ENCODE measurements at regions not wholly inside any gene's neighbourhood (a gene's known extent, or its start where the extent isn't known, plus 50 kb on each side); places are given as distances from the start of the nearest gene placed in this dataset.
"Not testable (repeated sequence)": the region's sequence is repeated elsewhere in the genome, so short reads cannot be mapped to it uniquely, and the experiment has no call there.

GRCh38 chr11:92618020-92618419 is 351.4 kb upstream of the MTNR1B start:
- H3K9me3 ChIP-seq (ENCODE audit: control insufficient read depth in 2 of 3, low read length in 3 of 3); H3K4me1 Mint-ChIP-seq; POLR2A ChIA-PET: not testable (repeated sequence)

GRCh38 chr11:92623055-92623454 is 346.4 kb upstream of the MTNR1B start:
- Histone ChIP-seq H3K4me1 (ENCODE audit: control insufficient read depth in 2 of 2, insufficient read depth in 2 of 2, low read length in 2 of 2) (no peaks in the 10 kb centered on the region), H3K27me3 (ENCODE audit: control insufficient read depth in 2 of 2, insufficient read depth in 2 of 2, low read length in 2 of 2) (no peaks in the 10 kb centered on the region), H3K36me3 (ENCODE audit: control insufficient read depth in 2 of 3, insufficient read depth in 3 of 3, low read length in 3 of 3) (no peaks in the 10 kb centered on the region), H3K27ac (ENCODE audit: low read depth, low read length) (no peak overlapping the region), H3K4me3 (ENCODE audit: low read length) (no peak overlapping the region), H3K9me3 (ENCODE audit: control insufficient read depth in 2 of 3, low read length in 3 of 3) (no peaks in the 10 kb centered on the region)
- no peak overlapping the region for H3K4me3 Mint-ChIP-seq
- intact Hi-C loops (cut with micrococcal nuclease), result no loop called here
- POLR2A ChIA-PET, result no interaction called here
- no peak for DNase-seq
- peaks cover 0 to 23% (median 3%) of the 10 kb centered on the region in 11 donors for H3K9me3 Mint-ChIP-seq
- CTCF ChIA-PET, result no interaction called here
- no peaks in the 10 kb centered on the region for H3K36me3 Mint-ChIP-seq
- no peaks in the 10 kb centered on the region for H3K27me3 Mint-ChIP-seq
- H3K27ac Mint-ChIP-seq, result no peak overlapping the region
- no peaks in the 10 kb centered on the region for H3K4me1 Mint-ChIP-seq
- ATAC-seq, result no peak

More at GRCh38 chr11:92618020-92618419, 351.4 kb upstream of the MTNR1B start:
- ATAC-seq; H3K27me3 ChIP-seq (ENCODE audit: control insufficient read depth in 2 of 2, insufficient read depth in 2 of 2, low read length in 2 of 2); DNase-seq; intact Hi-C loops (cut with micrococcal nuclease); H3K27me3 Mint-ChIP-seq; H3K4me3 ChIP-seq (ENCODE audit: low read length); H3K4me1 ChIP-seq (ENCODE audit: control insufficient read depth in 2 of 2, insufficient read depth in 2 of 2, low read length in 2 of 2); H3K36me3 ChIP-seq (ENCODE audit: control insufficient read depth in 2 of 3, insufficient read depth in 3 of 3, low read length in 3 of 3); H3K27ac ChIP-seq (ENCODE audit: low read depth, low read length); CTCF ChIA-PET; H3K36me3 Mint-ChIP-seq; H3K4me3 Mint-ChIP-seq; H3K27ac Mint-ChIP-seq: not testable (repeated sequence)
- peaks cover 0 to 20% (median 2%) of the 10 kb centered on the region in 11 donors for H3K9me3 Mint-ChIP-seq

DNA sequence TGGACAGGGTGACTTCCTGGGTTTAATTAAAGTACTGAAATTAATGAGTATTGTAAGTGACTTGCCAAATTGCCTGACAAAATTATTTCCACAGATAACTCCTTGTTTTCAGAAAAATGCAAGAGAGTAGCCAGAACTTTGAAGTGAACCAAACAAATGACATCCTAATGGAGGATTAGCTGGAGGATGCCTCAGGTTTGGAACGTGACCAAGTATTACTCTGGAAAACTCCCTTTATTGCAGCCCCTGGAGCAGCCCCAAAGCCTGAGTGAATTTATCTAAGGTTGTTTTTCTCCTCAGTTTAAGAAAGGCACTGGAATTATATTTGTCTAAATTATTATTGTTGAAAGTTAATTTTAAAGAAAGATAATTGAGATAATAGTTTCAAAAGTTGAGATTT is 343.6 kb upstream of the MTNR1B start:
- H3K27me3 Mint-ChIP-seq, result no peaks in the 10 kb centered on the region
- no peaks in the 10 kb centered on the region for H3K36me3 ChIP-seq (ENCODE audit: control insufficient read depth in 2 of 3, insufficient read depth in 3 of 3, low read length in 3 of 3)
- ATAC-seq, result no peak
- H3K9me3 Mint-ChIP-seq, result peaks cover 0 to 11% (median 0%) of the 10 kb centered on the region in 11 donors
- H3K9me3 ChIP-seq (ENCODE audit: control insufficient read depth in 2 of 3, low read length in 3 of 3), result no peaks in the 10 kb centered on the region
- H3K4me3 Mint-ChIP-seq, result no peak overlapping the region
- no peak overlapping the region for H3K27ac Mint-ChIP-seq
- H3K4me1 ChIP-seq (ENCODE audit: control insufficient read depth in 2 of 2, insufficient read depth in 2 of 2, low read length in 2 of 2), result no peaks in the 10 kb centered on the region
- no peak for DNase-seq
- no peaks in the 10 kb centered on the region for H3K36me3 Mint-ChIP-seq
- H3K4me3 ChIP-seq (ENCODE audit: low read length), result no peak overlapping the region
- no peaks in the 10 kb centered on the region for H3K4me1 Mint-ChIP-seq
- intact Hi-C loops (cut with micrococcal nuclease), result no loop called here
- ChIA-PET CTCF (no interaction called here), POLR2A (no interaction called here)
- no peaks in the 10 kb centered on the region for H3K27me3 ChIP-seq (ENCODE audit: control insufficient read depth in 2 of 2, insufficient read depth in 2 of 2, low read length in 2 of 2)
- H3K27ac ChIP-seq (ENCODE audit: low read depth, low read length), result no peak overlapping the region

DNA sequence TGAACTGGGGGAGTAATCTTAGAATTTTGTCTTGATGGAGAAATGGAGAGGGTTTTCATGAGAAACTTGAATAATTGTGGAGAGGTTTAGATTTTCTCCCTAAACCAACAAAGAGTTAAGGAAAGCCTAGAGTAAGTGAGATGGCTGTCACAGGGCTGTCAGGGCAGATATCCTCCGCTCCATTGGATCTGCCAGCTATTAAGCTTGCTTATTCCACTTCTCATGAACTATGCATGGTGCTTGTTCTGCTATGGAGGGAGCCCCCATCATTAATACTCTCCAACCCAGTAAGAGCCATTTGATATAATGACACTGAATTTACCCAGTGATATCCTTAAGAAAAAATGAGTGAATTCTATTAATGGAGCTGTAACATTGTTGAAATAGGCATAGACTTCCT is 342.8 kb upstream of the MTNR1B start:
- H3K9me3 Mint-ChIP-seq, result peaks cover 0 to 11% (median 0%) of the 10 kb centered on the region in 11 donors
- DNase-seq (no peak), ATAC-seq (no peak)
- Histone ChIP-seq H3K9me3 (ENCODE audit: control insufficient read depth in 2 of 3, low read length in 3 of 3) (no peaks in the 10 kb centered on the region), H3K27ac (ENCODE audit: low read depth, low read length) (no peak overlapping the region), H3K4me1 (ENCODE audit: control insufficient read depth in 2 of 2, insufficient read depth in 2 of 2, low read length in 2 of 2) (no peaks in the 10 kb centered on the region), H3K36me3 (ENCODE audit: control insufficient read depth in 2 of 3, insufficient read depth in 3 of 3, low read length in 3 of 3) (no peaks in the 10 kb centered on the region), H3K4me3 (ENCODE audit: low read length) (no peak overlapping the region), H3K27me3 (ENCODE audit: control insufficient read depth in 2 of 2, insufficient read depth in 2 of 2, low read length in 2 of 2) (no peaks in the 10 kb centered on the region)
- ChIA-PET POLR2A (no interaction called here), CTCF (no interaction called here)
- H3K4me1 Mint-ChIP-seq, result no peaks in the 10 kb centered on the region
- no peaks in the 10 kb centered on the region for H3K36me3 Mint-ChIP-seq
- no peaks in the 10 kb centered on the region for H3K27me3 Mint-ChIP-seq
- intact Hi-C loops (cut with micrococcal nuclease), result no loop called here
- H3K27ac Mint-ChIP-seq, result no peak overlapping the region
- H3K4me3 Mint-ChIP-seq, result no peak overlapping the region

DNA sequence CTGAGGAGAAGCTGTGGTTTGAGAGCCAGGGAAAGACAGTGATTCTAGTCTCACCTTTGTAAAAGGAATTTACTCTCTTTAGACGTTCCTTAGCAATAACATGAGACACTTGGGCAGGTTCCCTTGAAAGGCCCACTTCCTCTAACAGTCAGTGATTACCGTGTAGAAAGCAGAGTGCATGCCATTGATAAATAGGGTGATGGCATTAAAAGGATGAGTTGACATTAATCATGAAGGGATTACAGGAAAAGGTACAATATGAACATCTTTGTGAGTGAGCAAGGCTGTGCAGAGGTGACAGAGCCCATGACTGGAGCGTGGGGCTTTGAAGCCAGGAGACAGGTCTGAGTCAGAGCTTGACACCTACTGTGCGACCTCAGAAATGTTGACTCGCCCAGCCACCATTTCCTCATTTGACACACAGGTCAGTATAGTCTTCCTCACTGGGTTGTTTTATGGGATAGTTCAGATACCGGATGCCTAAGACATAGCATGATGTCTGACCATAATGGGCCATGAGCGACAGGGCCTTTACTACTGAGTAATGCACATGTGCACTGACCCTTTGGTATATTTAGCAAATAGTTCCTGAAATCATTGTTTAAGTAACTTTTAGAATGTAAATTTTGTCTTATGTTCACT is 341.7 kb upstream of the MTNR1B start:
- Mint-ChIP-seq H3K4me1 (no peaks in the 10 kb centered on the region), H3K27ac (no peak overlapping the region), H3K9me3 (peaks cover 0 to 11% (median 0%) of the 10 kb centered on the region in 11 donors), H3K4me3 (no peak overlapping the region), H3K27me3 (no peaks in the 10 kb centered on the region), H3K36me3 (no peaks in the 10 kb centered on the region)
- ATAC-seq (no peak), DNase-seq (no peak)
- POLR2A ChIA-PET, result interaction anchor here (0.9 kb wide), 1 partner anchor 59 kb away, joined by 3 read pairs; no protein-coding TSS in a partner anchor
- intact Hi-C loops (cut with micrococcal nuclease), result no loop called here
- Histone ChIP-seq H3K4me1 (ENCODE audit: control insufficient read depth in 2 of 2, insufficient read depth in 2 of 2, low read length in 2 of 2) (no peaks in the 10 kb centered on the region), H3K27ac (ENCODE audit: low read depth, low read length) (no peak overlapping the region), H3K36me3 (ENCODE audit: control insufficient read depth in 2 of 3, insufficient read depth in 3 of 3, low read length in 3 of 3) (no peaks in the 10 kb centered on the region), H3K9me3 (ENCODE audit: control insufficient read depth in 2 of 3, low read length in 3 of 3) (no peaks in the 10 kb centered on the region), H3K27me3 (ENCODE audit: control insufficient read depth in 2 of 2, insufficient read depth in 2 of 2, low read length in 2 of 2) (no peaks in the 10 kb centered on the region), H3K4me3 (ENCODE audit: low read length) (no peak overlapping the region)
- CTCF ChIA-PET, result no interaction called here

DNA sequence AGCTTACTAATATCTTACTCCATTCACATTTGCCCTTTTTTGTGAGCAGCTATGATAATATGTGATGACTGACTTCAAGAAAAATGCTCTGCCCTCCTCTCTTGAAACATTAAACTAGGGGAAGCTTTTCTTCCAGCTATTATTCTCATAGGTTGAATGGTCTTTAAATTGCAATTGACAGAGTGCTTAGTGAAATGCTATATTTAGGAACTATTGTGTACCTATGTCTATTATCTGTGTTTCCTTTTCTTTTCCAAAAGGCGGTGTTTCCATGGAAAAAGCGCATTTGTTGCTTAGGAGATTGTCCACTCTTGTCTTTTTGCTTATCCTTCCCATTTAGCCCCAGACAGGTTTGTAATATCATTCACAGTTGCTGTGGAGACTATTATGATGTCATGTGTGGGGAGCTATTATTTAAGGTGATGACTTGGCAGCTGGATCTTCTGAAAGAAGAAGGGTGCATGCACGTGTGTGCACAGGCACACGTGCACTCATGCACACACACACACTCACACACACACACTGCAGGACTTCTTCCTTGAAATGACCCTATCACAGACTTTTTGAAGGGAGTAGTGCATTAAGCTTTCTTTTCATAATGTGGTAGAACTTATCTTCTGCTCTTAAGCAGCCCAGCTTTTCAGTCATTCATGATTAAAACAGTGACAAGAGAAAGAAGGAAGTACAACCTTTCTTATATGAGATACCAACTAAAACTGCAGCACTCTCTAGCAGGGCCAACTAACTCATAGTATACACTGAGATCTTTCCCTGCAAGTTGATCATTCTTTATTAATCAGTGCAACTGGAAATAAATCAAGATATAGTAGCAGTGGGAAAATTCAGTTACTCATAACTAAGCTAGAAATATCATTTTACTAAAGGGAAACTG is 340.8 kb upstream of the MTNR1B start:
- intact Hi-C loops (cut with micrococcal nuclease), result no loop called here
- POLR2A ChIA-PET, result interaction anchor here (0.9 kb wide), 1 partner anchor 60 kb away, joined by 3 read pairs; no protein-coding TSS in a partner anchor

DNA sequence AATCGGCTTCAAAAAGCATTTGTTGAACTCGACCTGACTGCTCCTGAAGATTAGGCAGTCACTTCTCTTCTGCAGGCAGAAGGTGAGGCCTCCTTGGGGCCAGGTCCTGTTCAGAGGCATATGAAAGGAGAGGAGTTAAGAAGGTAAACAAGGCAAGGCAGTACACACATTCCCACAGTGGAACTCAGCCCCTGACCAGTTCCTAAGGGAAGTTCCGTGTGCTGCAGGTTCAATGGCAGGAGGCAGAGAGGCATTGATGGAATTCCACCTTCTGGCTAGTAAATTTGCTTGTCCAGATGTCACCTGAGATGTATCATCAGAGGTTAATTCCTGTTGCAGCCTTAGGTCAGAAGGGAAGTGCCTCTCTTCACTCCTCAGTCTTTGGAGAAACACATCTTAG is 337.0 kb upstream of the MTNR1B start:
- POLR2A ChIA-PET, result no interaction called here
- intact Hi-C loops (cut with micrococcal nuclease), result no loop called here
- H3K27ac ChIP-seq (ENCODE audit: low read depth, low read length), result no peak overlapping the region
- ATAC-seq, result no peak
- Mint-ChIP-seq H3K36me3 (no peaks in the 10 kb centered on the region), H3K27ac (no peak overlapping the region), H3K4me3 (no peak overlapping the region), H3K4me1 (no peaks in the 10 kb centered on the region), H3K27me3 (no peaks in the 10 kb centered on the region), H3K9me3 (peaks cover 0 to 5% (median 0%) of the 10 kb centered on the region in 11 donors)
- CTCF ChIA-PET, result no interaction called here
- no peaks in the 10 kb centered on the region for H3K9me3 ChIP-seq (ENCODE audit: control insufficient read depth in 2 of 3, low read length in 3 of 3)
- H3K36me3 ChIP-seq (ENCODE audit: control insufficient read depth in 2 of 3, insufficient read depth in 3 of 3, low read length in 3 of 3), result no peaks in the 10 kb centered on the region
- no peak overlapping the region for H3K4me3 ChIP-seq (ENCODE audit: low read length)
- no peaks in the 10 kb centered on the region for H3K27me3 ChIP-seq (ENCODE audit: control insufficient read depth in 2 of 2, insufficient read depth in 2 of 2, low read length in 2 of 2)
- H3K4me1 ChIP-seq (ENCODE audit: control insufficient read depth in 2 of 2, insufficient read depth in 2 of 2, low read length in 2 of 2), result no peaks in the 10 kb centered on the region
- DNase-seq, result no peak

More for the DNA sequence above, 340.8 kb upstream of the MTNR1B start:
- ATAC-seq (no peak), DNase-seq (no peak)
- CTCF ChIA-PET, result no interaction called here
- no peaks in the 10 kb centered on the region for H3K4me1 Mint-ChIP-seq
- Histone ChIP-seq H3K9me3 (ENCODE audit: control insufficient read depth in 2 of 3, low read length in 3 of 3) (no peaks in the 10 kb centered on the region), H3K27me3 (ENCODE audit: control insufficient read depth in 2 of 2, insufficient read depth in 2 of 2, low read length in 2 of 2) (no peaks in the 10 kb centered on the region), H3K4me1 (ENCODE audit: control insufficient read depth in 2 of 2, insufficient read depth in 2 of 2, low read length in 2 of 2) (no peaks in the 10 kb centered on the region), H3K4me3 (ENCODE audit: low read length) (no peak overlapping the region), H3K36me3 (ENCODE audit: control insufficient read depth in 2 of 3, insufficient read depth in 3 of 3, low read length in 3 of 3) (no peaks in the 10 kb centered on the region), H3K27ac (ENCODE audit: low read depth, low read length) (no peak overlapping the region)
- H3K4me3 Mint-ChIP-seq, result no peak overlapping the region
- no peaks in the 10 kb centered on the region for H3K36me3 Mint-ChIP-seq
- H3K27me3 Mint-ChIP-seq, result no peaks in the 10 kb centered on the region
- no peak overlapping the region for H3K27ac Mint-ChIP-seq
- H3K9me3 Mint-ChIP-seq, result peaks cover 0 to 5% (median 0%) of the 10 kb centered on the region in 11 donors

Measured in naive thymus-derived CD4-positive, alpha-beta T cell (primary cell).